ENCODE measurements at regions not wholly inside any gene's neighbourhood (a gene's known extent, or its start where the extent isn't known, plus 50 kb on each side); places are given as distances from the start of the nearest gene placed in this dataset.

DNA sequence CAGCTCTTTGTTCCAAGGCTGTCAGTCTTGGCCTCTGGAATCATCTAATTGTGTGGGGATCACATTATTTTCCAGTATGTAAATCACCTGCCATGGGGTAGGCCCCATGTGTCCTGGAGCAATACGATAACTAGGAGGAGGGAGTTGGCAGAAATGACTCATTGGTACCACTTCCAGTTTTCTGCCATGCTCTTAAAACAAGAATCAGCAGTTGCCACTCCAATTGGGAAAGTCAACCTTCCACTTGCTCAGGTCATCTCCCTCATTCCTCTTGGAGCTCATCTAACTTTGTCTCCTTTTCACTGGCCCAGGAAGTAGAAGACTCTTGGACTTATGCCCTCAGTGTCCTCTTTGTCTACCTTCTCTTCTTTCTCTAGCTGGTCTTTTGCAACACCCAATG, 487.0 kb downstream of the SLC4A3 start:
- Histone ChIP-seq H3K27me3 (ENCODE audit: control insufficient read depth, insufficient read depth, low read length) (no peaks in the 10 kb centered on the region), H3K27ac (ENCODE audit: low read length) (no peak overlapping the region), H3K9me3 (ENCODE audit: control insufficient read depth, insufficient read depth, low read length) (no peaks in the 10 kb centered on the region), H3K36me3 (ENCODE audit: control insufficient read depth, insufficient read depth, low read length) (no peaks in the 10 kb centered on the region), H3K4me3 (ENCODE audit: low read length) (no peak overlapping the region), H3K4me1 (ENCODE audit: control insufficient read depth, insufficient read depth, low read length) (no peaks in the 10 kb centered on the region)
- WGBS (ENCODE audit: insufficient coverage, insufficient read length) = no CpG with 5 or more reads among the region's 1 CpG
- no peak for DNase-seq (ENCODE audit: low read depth, low spot score)

DNA sequence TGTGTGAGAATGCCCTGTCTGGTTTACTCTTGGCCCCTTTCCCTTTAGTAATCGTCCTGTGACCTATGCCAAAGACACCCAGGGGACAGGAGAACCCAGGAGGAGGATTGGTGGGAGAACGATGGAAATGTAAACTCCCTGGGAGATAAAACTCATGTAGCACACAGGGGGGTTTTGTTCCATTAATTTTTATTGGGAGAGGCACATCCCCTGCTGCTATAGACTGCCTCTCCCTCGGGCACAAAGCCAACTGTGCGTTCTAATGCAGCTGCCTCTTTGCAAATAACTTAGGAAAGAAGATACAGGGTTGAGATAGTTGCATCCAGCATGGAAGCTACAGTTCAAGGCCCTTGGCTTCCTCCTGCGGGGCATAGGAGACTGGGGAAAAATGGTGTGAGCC, 489.6 kb downstream of the SLC4A3 start:
- DNase-seq (ENCODE audit: low read depth, low spot score) = no peak
- H3K27ac ChIP-seq (ENCODE audit: low read length) = no peak overlapping the region
- H3K4me3 ChIP-seq (ENCODE audit: low read length) = no peak overlapping the region
- no CpG with 5 or more reads among the region's 5 CpGs for WGBS (ENCODE audit: insufficient coverage, insufficient read length)
- no peaks in the 10 kb centered on the region for H3K27me3 ChIP-seq (ENCODE audit: control insufficient read depth, insufficient read depth, low read length)
- no peaks in the 10 kb centered on the region for H3K4me1 ChIP-seq (ENCODE audit: control insufficient read depth, insufficient read depth, low read length)
- no peaks in the 10 kb centered on the region for H3K9me3 ChIP-seq (ENCODE audit: control insufficient read depth, insufficient read depth, low read length)
- no peaks in the 10 kb centered on the region for H3K36me3 ChIP-seq (ENCODE audit: control insufficient read depth, insufficient read depth, low read length)

DNA sequence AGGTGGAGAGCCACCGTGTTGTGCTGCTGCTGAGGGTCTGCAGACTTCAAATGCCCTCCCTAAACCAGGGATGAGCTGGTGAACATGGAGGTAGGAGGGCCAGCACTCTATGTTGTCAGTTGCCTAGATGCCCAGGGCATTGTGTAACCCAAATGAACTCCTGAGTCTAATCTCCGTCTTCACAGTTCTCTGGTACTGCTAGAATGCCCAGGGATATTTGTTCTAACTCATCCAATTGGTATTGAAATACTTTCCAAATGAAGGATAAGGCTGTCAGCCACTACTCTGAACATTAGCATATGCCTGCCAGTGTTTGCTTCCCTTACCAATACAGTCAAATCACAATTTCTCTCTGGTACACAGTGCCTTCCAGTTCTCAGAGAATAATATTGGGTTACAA, 492.6 kb downstream of the SLC4A3 start:
- H3K4me1 ChIP-seq (ENCODE audit: control insufficient read depth, insufficient read depth, low read length) = no peaks in the 10 kb centered on the region
- H3K36me3 ChIP-seq (ENCODE audit: control insufficient read depth, insufficient read depth, low read length) = no peaks in the 10 kb centered on the region
- no peaks in the 10 kb centered on the region for H3K9me3 ChIP-seq (ENCODE audit: control insufficient read depth, insufficient read depth, low read length)
- DNase-seq (ENCODE audit: low read depth, low spot score) = no peak
- no peak overlapping the region for H3K27ac ChIP-seq (ENCODE audit: low read length)
- WGBS (ENCODE audit: insufficient coverage, insufficient read length) = no CpG with 5 or more reads among the region's 2 CpGs
- no peak overlapping the region for H3K4me3 ChIP-seq (ENCODE audit: low read length)
- H3K27me3 ChIP-seq (ENCODE audit: control insufficient read depth, insufficient read depth, low read length) = no peaks in the 10 kb centered on the region

DNA sequence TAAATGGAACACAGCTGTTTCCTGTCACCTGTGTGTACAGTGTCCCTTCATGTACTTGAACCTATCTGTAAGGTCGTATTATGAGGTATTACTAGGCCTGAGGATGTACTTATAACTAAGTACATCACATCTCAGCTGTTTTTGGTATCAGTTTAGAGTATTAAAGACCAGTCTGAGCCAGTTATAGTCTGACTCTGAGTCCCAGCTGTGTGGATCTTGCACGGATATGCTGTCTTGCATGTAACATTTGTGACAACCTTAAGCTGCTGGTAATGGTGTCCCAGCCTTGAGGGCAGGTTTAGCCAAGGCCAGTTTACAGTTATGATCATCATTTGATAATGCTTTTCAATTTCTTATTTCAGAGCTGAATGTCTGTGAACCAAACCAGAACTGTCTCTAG, 496.3 kb downstream of the SLC4A3 start:
- WGBS (ENCODE audit: insufficient coverage, insufficient read length) = no CpG with 5 or more reads among the region's 2 CpGs
- Histone ChIP-seq H3K4me1 (ENCODE audit: control insufficient read depth, insufficient read depth, low read length) (no peaks in the 10 kb centered on the region), H3K4me3 (ENCODE audit: low read length) (no peak overlapping the region), H3K9me3 (ENCODE audit: control insufficient read depth, insufficient read depth, low read length) (no peaks in the 10 kb centered on the region; the same call in 1 of the 2 replicates), H3K36me3 (ENCODE audit: control insufficient read depth, insufficient read depth, low read length) (no peaks in the 10 kb centered on the region), H3K27ac (ENCODE audit: low read length) (no peak overlapping the region), H3K27me3 (ENCODE audit: control insufficient read depth, insufficient read depth, low read length) (no peaks in the 10 kb centered on the region)
- no peak for DNase-seq (ENCODE audit: low read depth, low spot score)

DNA sequence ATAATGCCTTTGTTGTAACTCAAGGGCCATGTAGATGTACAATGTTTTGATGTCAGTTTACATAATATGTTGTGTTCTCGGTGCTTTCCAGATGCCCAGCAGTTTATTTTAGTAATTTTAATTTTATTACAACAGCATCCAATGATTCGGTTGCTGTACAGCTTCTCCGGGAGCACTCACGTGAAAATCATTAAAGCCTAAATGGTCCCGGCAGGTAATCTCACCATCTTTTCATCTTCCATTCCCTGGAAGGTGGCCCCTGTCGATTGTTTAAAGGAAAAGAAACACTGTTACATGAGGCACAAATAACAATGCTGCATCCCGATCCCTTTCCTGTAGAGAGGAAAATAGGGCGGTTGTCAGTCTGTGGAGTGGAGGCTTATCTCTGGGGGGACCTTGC, 498.1 kb downstream of the SLC4A3 start:
- Histone ChIP-seq H3K36me3 (ENCODE audit: control insufficient read depth, insufficient read depth, low read length) (no peaks in the 10 kb centered on the region), H3K27ac (ENCODE audit: low read length) (no peak overlapping the region), H3K4me3 (ENCODE audit: low read length) (no peak overlapping the region), H3K27me3 (ENCODE audit: control insufficient read depth, insufficient read depth, low read length) (no peaks in the 10 kb centered on the region), H3K4me1 (ENCODE audit: control insufficient read depth, insufficient read depth, low read length) (no peaks in the 10 kb centered on the region), H3K9me3 (ENCODE audit: control insufficient read depth, insufficient read depth, low read length) (no peaks in the 10 kb centered on the region; the same call in 1 of the 2 replicates)
- WGBS (ENCODE audit: insufficient coverage, insufficient read length) = no CpG with 5 or more reads among the region's 8 CpGs
- DNase-seq (ENCODE audit: low read depth, low spot score) = no peak

DNA sequence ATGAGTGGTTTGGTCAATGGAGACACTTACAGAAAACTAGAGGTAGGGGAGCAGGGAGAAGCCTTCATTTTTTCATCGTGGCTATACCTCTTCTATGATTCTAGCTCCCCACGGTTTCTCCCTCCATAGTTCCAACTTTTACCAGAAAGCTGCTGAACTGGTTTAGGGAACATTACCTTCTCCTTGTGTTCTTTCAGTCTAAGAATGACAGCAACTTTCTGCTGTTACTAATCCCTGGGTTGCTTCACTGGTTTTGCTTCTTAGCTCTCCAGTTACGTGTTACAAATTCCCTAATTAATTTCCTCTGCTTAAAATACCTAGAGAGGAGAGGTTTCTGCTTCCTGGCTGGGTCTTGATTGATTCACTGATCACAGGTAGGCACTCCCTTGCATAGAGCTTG, 499.9 kb downstream of the SLC4A3 start:
- Histone ChIP-seq H3K4me3 (ENCODE audit: low read length) (no peak overlapping the region), H3K36me3 (ENCODE audit: control insufficient read depth, insufficient read depth, low read length) (no peaks in the 10 kb centered on the region), H3K9me3 (ENCODE audit: control insufficient read depth, insufficient read depth, low read length) (no peaks in the 10 kb centered on the region; the same call in 1 of the 2 replicates), H3K27me3 (ENCODE audit: control insufficient read depth, insufficient read depth, low read length) (no peaks in the 10 kb centered on the region), H3K27ac (ENCODE audit: low read length) (no peak overlapping the region), H3K4me1 (ENCODE audit: control insufficient read depth, insufficient read depth, low read length) (no peaks in the 10 kb centered on the region)
- DNase-seq (ENCODE audit: low read depth, low spot score) = no peak
- WGBS (ENCODE audit: insufficient coverage, insufficient read length) = no CpG with 5 or more reads among the region's 3 CpGs

DNA sequence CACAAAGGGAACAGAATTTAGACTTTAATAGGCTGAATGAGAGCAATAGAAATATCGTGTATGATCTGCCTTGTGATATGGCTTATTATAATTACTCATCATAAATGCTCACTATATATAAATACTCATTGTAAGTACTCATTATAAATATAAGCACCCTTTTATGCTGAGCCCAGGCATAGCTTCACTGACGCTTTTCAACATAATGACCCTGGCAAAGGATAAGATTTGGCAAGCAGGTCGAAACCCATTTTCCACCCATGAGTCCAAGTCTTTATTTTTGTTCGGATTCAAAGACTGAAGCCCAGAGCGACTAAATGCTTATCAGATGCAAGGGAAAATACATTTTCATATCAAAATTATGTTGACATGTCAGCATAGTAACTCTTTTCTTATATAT, 500.4 kb downstream of the SLC4A3 start:
- no CpG with 5 or more reads among the region's 5 CpGs for WGBS (ENCODE audit: insufficient coverage, insufficient read length)
- no peak for DNase-seq (ENCODE audit: low read depth, low spot score)

DNA sequence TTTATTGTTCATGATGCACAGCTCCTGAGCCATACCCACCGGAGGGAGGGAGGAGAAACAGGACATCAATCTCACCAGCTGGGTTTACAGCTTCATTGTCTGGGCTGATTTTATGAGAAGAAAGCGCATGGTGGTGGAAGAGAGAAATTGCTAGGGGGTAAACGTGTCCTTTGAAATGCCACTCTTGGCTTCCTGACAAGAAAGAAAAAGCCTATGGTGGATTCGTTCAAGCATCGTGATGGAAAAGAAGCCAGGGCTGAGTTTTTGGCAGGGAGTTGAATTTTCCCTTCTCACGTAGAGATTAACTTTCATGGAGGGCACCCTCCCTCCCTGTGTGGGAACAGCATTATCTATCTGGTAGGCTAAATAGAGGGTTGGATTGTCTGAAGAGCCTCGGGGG, 502.0 kb downstream of the SLC4A3 start:
- H3K27me3 ChIP-seq (ENCODE audit: control insufficient read depth, insufficient read depth, low read length) = no peaks in the 10 kb centered on the region
- H3K27ac ChIP-seq (ENCODE audit: low read length) = no peak overlapping the region
- no peaks in the 10 kb centered on the region; the same call in 1 of the 2 replicates for H3K9me3 ChIP-seq (ENCODE audit: control insufficient read depth, insufficient read depth, low read length)
- no peak for DNase-seq (ENCODE audit: low read depth, low spot score)
- no peaks in the 10 kb centered on the region for H3K36me3 ChIP-seq (ENCODE audit: control insufficient read depth, insufficient read depth, low read length)
- no CpG with 5 or more reads among the region's 7 CpGs for WGBS (ENCODE audit: insufficient coverage, insufficient read length)
- no peaks in the 10 kb centered on the region for H3K4me1 ChIP-seq (ENCODE audit: control insufficient read depth, insufficient read depth, low read length)
- H3K4me3 ChIP-seq (ENCODE audit: low read length) = no peak overlapping the region

More for the DNA sequence above, 500.4 kb downstream of the SLC4A3 start:
- Histone ChIP-seq H3K4me1 (ENCODE audit: control insufficient read depth, insufficient read depth, low read length) (no peaks in the 10 kb centered on the region), H3K27ac (ENCODE audit: low read length) (no peak overlapping the region), H3K4me3 (ENCODE audit: low read length) (no peak overlapping the region), H3K9me3 (ENCODE audit: control insufficient read depth, insufficient read depth, low read length) (no peaks in the 10 kb centered on the region; the same call in 1 of the 2 replicates), H3K27me3 (ENCODE audit: control insufficient read depth, insufficient read depth, low read length) (no peaks in the 10 kb centered on the region), H3K36me3 (ENCODE audit: control insufficient read depth, insufficient read depth, low read length) (no peaks in the 10 kb centered on the region)

DNA sequence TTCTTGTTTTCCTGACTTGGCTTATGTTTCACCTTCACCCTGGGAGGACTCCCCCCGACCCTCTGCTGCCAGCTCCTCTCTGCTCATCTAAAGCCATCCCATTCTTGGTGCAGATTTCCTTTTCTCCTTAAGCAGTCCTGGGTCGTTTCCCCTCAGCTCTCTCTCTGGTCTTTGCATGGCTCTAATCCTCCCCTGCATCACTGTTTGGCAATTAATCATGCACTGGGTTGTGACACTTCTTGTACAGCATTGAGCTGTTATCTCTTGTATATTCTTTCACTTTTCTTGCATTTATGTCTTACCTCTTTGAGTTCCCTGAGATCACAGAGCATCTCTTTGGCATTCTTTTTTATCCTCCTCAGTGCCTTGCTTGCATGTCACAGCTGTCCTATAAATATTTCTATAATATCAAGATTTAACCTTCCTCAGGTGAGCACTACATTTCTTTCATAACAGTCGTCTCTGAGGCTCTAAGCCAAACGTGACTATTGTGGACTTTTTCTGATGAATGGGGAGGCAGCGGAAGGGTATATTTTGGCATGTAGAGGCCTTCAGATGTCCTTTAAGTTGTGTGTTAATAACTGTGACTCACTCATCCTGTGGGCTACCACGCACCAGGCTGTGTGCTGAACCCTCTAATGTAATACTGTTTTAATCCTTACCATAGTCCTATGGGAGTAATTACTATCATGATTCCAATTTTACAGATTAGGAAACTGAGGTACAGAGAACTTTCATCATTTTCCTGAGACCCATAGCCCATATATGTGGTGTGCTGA, 507.5 kb downstream of the SLC4A3 start:
- no peaks in the 10 kb centered on the region for H3K27me3 ChIP-seq (ENCODE audit: control insufficient read depth, insufficient read depth, low read length)
- no CpG with 5 or more reads among the region's 6 CpGs for WGBS (ENCODE audit: insufficient coverage, insufficient read length)
- no peak overlapping the region for H3K4me3 ChIP-seq (ENCODE audit: low read length)

DNA sequence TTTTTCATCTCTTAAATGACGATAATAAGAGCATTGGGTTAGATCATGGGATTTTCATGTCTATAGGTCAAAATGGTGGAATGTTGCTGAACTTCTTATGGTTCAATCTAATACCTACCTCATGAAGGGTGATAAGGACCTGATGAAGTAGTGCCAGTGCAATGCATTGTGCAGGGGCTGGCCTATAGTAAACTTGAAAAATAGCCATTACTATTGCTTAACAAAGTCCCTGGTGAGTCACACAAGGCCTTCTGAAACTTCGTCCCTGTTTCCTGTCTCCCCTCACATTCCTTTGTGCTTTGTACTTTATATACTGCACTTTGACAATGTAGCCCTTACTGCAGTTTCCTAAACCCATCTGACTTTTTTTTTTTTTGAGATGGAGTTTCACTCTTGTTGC, 515.9 kb downstream of the SLC4A3 start:
- Histone ChIP-seq H3K9me3 (ENCODE audit: control insufficient read depth, insufficient read depth, low read length) (no peaks in the 10 kb centered on the region), H3K36me3 (ENCODE audit: control insufficient read depth, insufficient read depth, low read length) (no peaks in the 10 kb centered on the region), H3K27ac (ENCODE audit: low read length) (no peak overlapping the region), H3K27me3 (ENCODE audit: control insufficient read depth, insufficient read depth, low read length) (no peaks in the 10 kb centered on the region), H3K4me3 (ENCODE audit: low read length) (no peak overlapping the region), H3K4me1 (ENCODE audit: control insufficient read depth, insufficient read depth, low read length) (no peaks in the 10 kb centered on the region)
- no peak for DNase-seq (ENCODE audit: low read depth, low spot score)
- no CpG with 5 or more reads among the region's 2 CpGs for WGBS (ENCODE audit: insufficient coverage, insufficient read length)

More for the DNA sequence above, 507.5 kb downstream of the SLC4A3 start:
- Histone ChIP-seq H3K4me1 (ENCODE audit: control insufficient read depth, insufficient read depth, low read length) (no peaks in the 10 kb centered on the region), H3K36me3 (ENCODE audit: control insufficient read depth, insufficient read depth, low read length) (no peaks in the 10 kb centered on the region), H3K27ac (ENCODE audit: low read length) (no peak overlapping the region), H3K9me3 (ENCODE audit: control insufficient read depth, insufficient read depth, low read length) (no peaks in the 10 kb centered on the region)
- no peak for DNase-seq (ENCODE audit: low read depth, low spot score)

DNA sequence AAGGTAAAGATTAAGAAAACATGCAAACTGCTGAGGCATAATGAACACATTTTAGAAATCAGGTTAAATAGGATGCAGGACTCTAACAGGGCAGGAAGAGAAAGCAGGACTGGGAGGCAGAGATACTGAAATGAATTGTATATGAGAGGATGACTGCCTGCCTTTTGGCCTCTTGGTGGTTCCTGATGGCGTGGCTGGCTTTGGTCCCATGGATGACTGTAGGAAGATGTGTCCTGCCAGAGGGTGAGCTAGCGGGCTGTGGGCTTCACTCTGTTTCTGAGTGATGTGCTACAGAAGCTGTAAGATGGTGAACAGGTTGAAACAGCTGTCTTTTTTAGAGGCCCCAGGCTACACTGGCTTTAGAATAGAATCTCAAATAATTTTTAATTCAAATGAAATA, 517.0 kb downstream of the SLC4A3 start:
- no peaks in the 10 kb centered on the region for H3K27me3 ChIP-seq (ENCODE audit: control insufficient read depth, insufficient read depth, low read length)
- H3K36me3 ChIP-seq (ENCODE audit: control insufficient read depth, insufficient read depth, low read length) = no peaks in the 10 kb centered on the region
- H3K9me3 ChIP-seq (ENCODE audit: control insufficient read depth, insufficient read depth, low read length) = no peaks in the 10 kb centered on the region
- H3K4me1 ChIP-seq (ENCODE audit: control insufficient read depth, insufficient read depth, low read length) = no peaks in the 10 kb centered on the region
- WGBS (ENCODE audit: insufficient coverage, insufficient read length) = no CpG with 5 or more reads among the region's 2 CpGs
- DNase-seq (ENCODE audit: low read depth, low spot score) = no peak
- no peak overlapping the region for H3K4me3 ChIP-seq (ENCODE audit: low read length)
- no peak overlapping the region for H3K27ac ChIP-seq (ENCODE audit: low read length)
